Hypothalamus (tissue), 51 donors: ENCODE measurements at regions not wholly inside any gene's neighbourhood (a gene's known extent, or its start where the extent isn't known, plus 50 kb on each side); places are given as distances from the start of the nearest gene placed in this dataset.
A peak's percentile ranks its signal among the peaks of the same experiment; 100 is the strongest.

Source experiments
- DNase-seq, 51 donors: peaks; one replicate each; lab custom pipeline; 2025; lab: John Stamatoyannopoulos, UW

DNA sequence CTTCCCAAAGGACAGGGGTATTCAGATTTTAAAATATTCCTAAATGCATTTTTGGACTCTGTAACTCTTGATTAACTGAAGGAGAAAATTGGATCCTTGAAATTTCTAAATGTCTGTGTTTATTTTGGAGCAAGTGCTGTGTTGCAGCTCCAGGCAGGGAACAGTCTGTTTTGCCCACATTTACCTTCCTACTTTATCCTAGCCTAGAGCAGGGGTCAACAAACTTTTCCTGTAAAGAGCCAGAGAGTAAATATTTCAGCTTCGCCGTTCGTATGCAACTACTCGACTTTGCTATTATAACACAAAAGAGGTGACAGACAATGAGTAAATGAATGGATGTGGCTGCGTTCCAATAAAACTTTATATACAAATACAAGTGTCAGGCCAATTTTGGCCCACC, 402.2 kb downstream of the GPATCH2 start:
- no peak for DNase-seq

DNA sequence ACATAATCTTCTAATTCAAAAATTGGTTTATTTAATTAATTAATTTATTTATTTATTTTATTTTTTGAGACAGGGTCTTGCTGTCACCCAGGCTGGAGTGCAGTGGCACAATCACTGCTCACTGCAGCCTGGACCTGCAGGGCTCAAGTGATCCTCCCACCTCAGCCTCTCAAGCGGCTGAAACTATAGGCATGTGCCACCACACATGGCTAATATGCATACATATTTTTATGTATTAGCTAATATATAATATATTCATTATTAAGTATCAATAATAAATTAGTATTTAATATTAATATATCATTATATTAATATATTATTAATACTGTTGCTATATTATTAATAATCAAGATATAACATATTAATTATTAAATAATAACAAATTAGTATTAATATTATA, 406.7 kb downstream of the GPATCH2 start:
- no peak for DNase-seq

DNA sequence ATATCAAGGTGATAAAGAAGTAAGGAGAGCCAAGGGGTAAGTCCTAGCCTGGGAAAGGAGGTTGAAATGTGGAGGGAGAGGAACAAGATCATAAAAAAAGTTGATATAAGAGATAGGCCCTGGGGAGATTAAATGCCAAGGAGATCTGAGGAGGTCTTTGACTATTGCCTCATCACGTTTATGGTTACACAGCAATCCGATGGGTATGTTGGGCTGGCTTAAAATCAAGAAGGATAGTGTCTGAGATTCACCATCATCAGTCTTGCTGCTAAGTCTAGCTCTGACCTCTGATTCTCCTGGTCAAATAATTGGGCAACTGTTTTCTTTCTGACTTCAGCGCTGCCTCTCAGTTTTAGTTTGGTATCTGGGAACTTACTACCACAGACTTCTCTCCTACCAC, 416.3 kb downstream of the GPATCH2 start:
- no peak for DNase-seq

DNA sequence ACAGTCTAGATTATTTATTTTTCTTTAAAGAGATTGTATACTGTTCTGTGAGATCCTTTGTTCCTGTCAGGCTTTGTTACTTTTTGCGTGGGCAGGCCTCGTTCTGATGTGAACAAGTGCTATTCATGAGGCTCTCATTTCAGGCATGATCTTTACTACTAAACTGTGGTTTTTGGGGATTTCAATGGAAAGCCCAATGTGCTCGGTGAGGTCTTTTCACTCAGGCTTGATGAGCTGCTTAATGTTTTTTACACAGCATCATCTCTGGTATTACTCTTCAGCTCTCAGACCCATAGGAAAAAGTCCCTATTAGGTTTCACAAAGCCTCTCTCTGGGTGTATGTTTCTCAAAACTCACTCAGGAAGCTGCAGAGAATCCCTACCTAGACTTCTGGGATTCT, 419.4 kb downstream of the GPATCH2 start:
- DNase-seq, result no peak

DNA sequence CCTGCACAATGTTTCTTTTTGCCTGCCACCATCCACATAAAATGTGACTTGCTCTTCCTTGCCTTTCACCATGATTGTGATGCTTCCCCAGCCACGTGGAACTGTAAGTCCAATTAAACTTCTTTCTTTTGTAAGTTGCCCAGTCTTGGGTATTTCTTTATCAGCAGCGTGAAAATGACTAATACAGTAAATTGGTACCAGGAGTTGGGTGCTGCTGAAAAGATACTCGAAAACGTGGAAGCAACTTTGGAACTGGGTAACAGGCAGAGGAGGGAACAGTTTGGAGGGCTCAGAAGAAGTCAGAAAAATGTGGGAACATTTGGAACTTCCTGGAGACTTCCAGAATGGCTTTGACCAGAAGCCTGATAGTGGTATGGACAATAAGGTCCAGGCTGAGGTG, 425.3 kb downstream of the GPATCH2 start:
- no peak for DNase-seq

DNA sequence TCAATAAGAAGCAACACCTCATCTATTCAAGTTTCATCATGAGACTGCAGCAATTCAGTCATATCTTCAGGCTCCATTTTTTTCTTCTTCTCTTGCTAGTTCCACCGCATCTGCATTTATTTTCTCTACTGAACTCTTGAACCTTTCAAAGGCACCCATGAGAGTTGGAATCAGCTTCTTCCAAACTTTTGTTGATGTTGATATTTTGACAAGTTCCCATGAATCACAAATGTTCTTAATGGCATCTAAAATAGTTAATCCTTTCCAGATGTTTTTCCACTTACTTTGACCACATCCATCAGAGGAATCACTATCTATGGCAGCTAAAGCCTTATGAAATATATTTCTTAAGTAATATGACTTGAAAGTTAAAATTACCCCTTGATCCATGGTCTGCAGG, 434.3 kb downstream of the GPATCH2 start:
- no peak for DNase-seq

DNA sequence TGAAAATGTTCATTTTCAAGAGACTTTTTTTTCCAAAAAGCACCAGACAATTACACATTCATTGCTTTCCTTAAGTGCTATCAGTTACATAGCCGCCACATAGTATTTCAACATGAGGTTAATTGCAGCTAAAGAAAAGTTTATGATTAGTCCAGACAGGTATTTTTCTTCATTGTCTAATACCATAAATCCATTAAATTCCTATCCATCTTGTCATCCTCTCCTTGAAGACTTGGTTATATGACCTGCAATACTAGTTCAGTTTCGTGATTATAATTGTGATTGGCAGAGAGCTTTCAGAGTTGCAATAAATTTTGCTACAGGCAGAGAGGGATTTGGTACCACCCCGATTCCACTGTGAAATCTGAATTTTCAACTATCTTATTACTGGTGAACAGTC, 437.7 kb downstream of the GPATCH2 start:
- no peak for DNase-seq

DNA sequence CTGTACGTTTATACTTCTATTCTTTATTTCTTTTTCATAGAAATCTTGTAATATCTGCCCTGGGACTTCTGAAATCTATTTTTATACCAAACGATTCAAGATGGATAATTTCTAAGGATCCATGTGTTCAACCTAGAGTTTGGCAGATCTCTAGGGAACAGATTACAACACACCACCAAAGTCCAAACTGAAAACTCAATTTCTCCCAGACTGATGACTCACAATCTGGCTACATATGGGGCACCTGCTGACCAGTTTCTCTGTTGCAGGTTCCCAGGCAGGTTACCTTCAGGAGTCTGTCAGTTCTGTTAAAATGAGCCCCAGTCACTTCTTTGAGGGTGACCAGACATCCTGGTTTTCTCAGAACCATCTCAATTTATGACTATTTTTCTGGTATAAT, 439.4 kb downstream of the GPATCH2 start:
- DNase-seq, result no peak

DNA sequence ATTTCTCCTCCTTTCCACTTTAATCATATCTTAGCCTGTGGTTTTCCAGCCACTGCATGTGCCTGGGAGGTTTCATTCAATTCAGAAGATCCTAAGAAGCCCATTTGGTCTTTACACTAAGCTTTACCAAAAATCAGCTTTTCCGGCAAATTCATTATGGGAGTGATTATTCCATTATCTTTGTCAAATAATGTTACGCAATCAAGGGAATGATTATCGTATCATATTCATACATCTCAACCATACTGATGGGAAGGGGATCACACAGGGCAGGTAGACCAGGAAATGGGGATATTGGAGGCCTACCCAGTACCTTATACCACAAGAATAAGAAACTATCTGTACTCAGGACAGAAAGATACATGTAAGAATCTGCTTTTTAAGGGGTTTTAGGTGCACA, 440.5 kb downstream of the GPATCH2 start:
- DNase-seq, result no peak

DNA sequence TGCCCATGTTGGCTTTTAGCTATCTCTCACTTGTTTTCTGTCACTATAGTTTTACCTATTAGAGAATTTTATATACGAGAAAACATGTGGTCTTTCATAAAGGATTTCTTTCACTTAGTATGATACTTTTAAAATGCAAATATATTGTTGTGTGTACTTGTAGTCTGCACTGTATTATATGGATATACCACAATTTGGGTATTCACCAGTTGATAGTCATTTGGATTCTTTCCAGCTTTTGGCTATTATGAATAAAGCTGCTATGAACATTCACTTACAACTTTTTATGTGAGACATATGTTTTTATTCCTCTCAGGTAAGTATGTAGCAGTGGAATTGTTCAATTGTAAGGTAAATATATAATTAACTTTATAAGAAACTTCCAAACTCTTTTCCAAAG, 441.5 kb downstream of the GPATCH2 start:
- no peak for DNase-seq

DNA sequence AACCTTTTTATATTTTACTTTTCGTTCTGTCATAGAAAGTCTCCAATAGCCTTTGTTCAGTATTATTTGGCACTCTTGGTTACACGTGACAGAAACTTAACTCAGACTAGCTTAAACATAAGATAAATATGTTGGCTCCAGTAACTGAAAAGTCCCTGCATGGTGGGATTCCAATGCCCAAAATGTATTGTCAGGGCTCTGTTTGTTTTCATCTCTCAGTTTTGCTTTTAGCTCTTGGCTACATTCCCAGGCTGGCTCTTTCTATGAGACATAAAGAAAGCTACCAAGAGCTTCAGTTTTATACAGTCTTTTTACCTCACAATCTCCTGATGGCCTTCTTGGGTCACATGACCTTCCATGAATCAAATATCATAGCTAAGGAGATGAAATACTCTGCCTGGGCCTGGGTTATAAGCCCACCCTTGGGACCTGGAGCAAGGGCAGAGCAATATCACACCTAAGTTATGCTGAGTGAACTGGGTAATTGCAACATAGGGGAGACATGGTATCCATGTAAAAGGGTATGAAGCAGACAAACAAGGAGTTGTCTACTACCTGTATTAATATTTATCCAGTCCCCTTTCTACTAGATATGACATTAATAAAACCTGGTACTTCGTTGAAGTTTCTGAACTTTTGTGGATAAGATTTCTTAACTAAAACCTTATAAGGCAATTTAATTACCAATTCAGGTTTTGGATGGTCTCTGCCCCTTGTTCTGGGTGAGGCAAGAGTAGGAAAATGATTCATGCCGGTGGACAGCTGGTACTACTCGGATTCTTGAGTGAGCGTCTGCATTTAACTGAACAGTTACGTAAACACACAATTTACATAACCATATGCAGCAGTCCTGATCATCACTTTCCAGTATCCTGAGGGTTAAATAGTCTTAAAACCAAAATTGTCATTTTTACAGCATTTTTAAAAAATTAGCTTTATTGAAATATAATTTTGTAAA, 442.3 kb downstream of the GPATCH2 start:
- DNase-seq, result peak in 1 of 51 donors; percentile 1

DNA sequence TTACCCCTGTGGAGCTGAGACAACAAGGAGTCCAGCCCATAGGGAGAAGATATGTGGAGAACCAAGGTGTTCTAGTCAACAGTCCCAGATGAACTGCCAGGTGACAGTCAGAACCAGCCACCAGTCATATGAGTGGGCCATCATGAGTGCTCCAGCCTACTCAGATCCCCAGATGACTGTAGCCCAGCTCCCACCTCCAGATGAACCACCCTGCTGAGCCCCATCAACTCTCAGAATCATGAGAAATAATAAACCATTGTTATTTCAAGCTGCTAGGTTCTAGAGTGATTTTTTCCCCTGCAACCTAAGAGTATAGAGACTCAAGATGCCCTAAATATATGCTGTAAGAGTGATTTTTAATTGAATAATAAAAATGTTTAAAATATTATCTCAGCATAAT, 444.2 kb downstream of the GPATCH2 start:
- DNase-seq, result no peak

DNA sequence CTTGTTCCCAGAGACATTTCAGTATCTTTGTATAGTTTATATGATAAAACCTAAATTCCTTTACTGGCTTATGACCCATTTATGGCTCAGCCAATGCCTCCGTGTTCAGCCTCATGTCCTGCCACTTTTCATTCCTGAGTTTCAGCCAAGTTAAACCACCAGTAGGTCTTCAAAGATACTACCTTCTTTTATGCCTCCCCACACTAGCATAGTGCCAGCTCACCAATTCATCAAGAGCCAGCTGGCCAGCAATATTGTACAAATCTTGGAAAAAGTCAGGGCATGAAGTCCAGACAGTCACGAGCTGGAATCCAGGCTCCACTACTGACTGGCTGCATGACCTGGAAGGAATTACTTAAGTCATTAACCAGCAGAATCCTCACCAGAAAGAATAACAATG, 446.0 kb downstream of the GPATCH2 start:
- DNase-seq, result peak in 1 of 51 donors; percentile 0

DNA sequence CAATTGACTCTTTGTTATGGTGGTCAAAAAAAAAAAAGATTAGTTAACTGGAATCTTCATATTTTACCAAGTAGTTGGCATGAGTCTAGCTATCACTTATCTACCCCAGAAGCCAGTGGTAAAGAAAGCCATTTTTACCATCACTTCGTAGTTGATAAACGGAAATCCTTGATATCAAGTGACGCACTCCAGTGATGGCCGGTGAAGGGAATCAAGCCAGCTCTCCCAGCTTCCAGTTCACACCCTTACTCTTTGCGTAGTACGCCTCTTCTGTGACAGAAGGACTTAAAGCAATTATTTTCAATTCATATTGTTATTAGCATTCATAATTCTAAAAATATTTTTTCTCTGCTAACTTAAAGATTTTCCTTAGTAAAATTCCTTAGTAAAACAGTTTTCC, 447.9 kb downstream of the GPATCH2 start:
- DNase-seq, result no peak

DNA sequence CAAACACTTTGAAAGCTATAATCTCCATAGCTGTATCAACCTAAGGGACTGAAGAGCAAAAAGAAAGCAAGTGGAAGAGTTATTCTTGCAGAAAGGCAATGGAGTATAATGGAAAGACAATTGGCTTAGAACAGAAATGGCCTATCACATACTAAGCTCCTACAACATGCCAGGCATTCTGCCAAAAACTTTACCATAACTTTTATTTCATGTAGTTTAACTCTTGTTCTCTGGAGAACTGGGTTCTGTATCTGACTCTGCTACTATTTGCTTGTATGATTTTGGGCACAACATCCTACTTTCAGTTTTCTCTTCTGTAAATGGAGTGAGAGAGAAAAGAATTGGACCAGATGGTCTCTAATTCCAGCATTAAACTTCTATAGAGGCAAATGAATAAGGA, 449.1 kb downstream of the GPATCH2 start:
- DNase-seq, result no peak

DNA sequence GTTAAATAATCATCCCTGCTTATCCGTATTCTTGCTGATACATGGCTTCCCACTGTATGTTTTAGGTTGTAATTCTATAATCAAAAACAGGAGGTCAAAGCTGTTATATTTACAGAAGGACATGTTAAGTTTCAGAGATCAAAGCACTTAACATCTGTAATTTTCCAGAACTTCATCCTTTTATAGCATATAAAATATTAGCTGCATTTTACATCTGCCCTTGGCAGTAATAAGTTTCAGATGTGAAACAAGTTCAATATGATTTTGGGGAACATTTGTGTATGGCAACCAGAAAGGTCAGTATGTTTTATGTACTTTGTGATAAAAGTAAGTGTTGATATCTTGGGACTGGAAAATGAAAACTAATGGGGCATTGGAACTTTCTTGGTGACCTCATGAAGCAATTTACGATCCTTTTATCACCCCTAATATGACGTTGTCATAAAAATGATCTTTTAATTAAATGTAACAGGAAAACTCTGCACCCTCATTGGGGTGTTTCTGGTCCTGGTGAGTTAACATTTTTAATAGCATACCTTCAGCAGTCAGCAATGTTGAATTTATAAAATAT, 449.6 kb downstream of the GPATCH2 start:
- no peak for DNase-seq

DNA sequence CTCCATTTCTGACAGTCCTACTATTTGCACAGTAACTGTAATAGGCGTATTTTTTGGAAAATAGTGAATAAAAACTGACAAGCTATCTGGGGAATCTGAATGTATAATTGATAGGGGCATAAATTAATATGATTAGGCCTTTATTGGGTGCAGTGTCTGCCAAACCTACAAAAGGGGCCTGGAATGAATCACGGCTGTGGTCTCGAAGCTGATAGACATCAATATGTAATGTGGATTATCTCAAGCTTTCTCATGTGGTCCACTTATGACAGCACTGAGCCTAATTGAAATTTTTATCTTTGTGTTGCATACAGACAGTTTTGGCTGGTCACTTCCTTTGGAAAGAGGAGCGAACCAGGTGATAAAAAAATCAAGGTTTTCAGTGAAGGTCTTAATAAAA, 450.4 kb downstream of the GPATCH2 start:
- DNase-seq, result no peak

DNA sequence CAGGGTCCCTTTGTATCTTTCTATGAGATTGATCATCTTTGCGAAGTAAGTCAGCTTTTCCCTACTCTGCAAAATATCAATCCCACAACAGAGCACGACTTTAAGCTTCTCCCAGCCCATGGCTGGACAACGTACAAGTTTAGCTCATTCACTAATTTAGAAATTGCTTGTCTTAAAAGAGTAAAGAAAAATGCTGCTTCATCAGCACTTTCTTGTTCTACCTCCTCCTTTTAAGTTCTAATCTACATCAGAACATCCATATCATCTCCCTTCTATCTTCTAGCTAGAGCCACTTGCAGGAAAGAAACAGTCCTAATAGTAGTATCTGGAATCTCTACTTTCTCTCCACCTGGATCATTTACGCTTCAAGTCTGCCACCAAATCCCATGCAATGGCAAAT, 441.2 kb upstream of the ESRRG start:
- DNase-seq, result no peak

DNA sequence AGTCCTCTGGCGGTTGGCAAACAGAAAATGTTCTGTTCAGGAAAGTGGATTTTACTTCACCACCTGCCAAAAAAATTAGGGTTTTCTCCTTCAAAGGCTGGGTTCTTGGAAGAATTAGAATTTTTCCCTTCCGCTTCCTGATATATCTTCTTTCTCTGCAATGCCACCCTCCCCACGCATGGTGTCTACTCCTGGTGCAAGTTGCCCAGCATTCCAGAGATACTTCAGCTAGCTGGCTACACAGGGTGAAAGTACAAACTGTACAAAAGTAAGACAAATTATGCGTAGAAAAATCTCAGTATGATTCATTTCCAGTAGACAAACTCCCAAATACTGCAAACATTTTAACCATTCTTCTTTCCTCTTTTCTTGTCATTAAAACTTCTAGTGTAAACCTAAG, 430.1 kb upstream of the ESRRG start:
- DNase-seq, result no peak

DNA sequence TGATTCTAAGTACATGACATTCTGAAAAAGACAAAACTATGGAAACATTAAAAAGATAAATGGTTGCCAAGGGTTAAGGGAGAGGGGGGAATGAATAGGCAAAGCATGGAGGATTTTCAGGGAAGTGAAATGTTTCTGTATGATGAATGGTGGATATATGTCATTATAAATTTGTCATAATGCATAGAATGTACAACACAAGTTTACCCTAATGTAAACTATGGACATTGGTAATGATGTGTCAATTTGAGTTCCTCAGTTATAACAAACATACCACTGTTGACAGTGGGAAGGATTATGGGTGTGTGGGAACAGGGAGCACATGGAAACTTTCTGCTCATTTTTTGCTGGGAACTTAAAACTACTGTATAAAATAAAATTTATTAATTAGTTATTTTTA, 427.1 kb upstream of the ESRRG start:
- no peak for DNase-seq

DNA sequence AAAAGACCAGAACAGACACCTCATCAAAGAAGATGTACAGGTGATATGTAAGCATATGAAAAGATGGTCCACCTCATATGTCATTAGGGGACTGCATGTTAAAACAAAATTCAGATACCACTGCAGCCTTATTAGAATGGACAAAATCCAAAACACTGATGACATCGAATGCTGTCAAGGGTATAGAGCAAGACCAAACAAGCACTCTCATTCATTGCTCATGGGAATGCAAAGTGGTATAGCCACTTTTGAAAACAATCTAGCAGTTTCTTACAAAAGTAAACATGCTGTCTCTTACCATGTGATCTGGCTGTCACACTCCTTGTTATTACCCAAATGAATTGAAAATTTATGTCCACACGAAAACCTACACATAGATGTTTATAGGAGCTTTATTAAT, 426.6 kb upstream of the ESRRG start:
- DNase-seq, result no peak

DNA sequence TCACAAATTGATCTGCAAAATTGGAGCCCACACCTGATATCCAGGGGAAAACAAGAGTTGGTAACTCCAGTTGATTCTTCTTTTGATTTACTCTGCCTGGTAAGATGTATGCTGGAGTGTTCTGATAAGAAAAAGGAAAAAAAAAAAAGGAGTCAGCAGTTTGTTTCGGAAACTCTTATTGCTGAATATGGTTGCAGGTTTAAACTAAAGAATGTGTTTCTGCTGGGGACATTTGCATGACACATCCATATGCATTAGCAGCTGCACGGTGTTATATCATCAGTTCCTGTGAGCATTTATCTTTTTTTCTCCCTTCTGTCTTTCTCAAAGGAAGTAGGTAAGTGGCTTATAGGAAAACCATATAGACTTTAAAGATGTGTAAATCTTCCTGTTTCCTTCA, 418.5 kb upstream of the ESRRG start:
- DNase-seq, result no peak
